Naive thymus-derived CD4-positive, alpha-beta T cell (primary cell): ENCODE measurements at regions not wholly inside any gene's neighbourhood (a gene's known extent, or its start where the extent isn't known, plus 50 kb on each side); places are given as distances from the start of the nearest gene placed in this dataset.

Experiments used
- ATAC-seq: fragments of 150-1000 bp; cut with Tn5 transposase; 2 replicates; pipeline ENCODE4 v1.10.0; 2021; ENCODE audit warnings: mild to moderate bottlenecking, moderate library complexity
- CTCF ChIA-PET: fragments of 350-600 bp; sonication (Branson Sonifier 250); formaldehyde crosslinking; loops from one replicate; lab custom pipeline; 2021; ENCODE audit warnings: antibody characterized with exemption; lab: Charles Lee
- POLR2A ChIA-PET: fragments of 350-600 bp; sonication (Branson Sonifier 250); formaldehyde crosslinking; loops from one replicate; lab custom pipeline; 2021; ENCODE audit warnings: antibody characterized with exemption, inconsistent platforms; lab: Charles Lee
- DNase-seq, 9 donors: peaks; one replicate each; pipeline versions ENCODE4 v3.0.0 to v3.0.0-alpha.2; 2020 to 2022; ENCODE audit warnings: mixed read lengths in 1 of 9
- H3K27ac ChIP-seq: one replicate; pipeline ENCODE4 v1.7.0; 2013; ENCODE audit warnings: mild to moderate bottlenecking, low read depth, low read length, moderate library complexity
- H3K27me3 ChIP-seq, 2 donors: one replicate each; pipeline ENCODE4 v1.7.0; 2013; ENCODE audit warnings: low read length in 2 of 2, mild to moderate bottlenecking in 2 of 2, moderate library complexity in 2 of 2; ENCODE audit not compliant: control insufficient read depth in 2 of 2, insufficient read depth in 2 of 2
- H3K36me3 ChIP-seq, 3 experiments: 1 replicate in 2 of 3; 2 replicates in 1 of 3; pipeline ENCODE4 v1.7.0; 2013; ENCODE audit warnings: low read length in 3 of 3, mild to moderate bottlenecking in 3 of 3, moderate library complexity in 1 of 3; ENCODE audit not compliant: insufficient read depth in 3 of 3, control insufficient read depth in 2 of 3
- H3K4me1 ChIP-seq, 2 donors: one replicate each; pipeline ENCODE4 v1.7.0; 2013; ENCODE audit warnings: low read length in 2 of 2, mild to moderate bottlenecking in 2 of 2, moderate library complexity in 1 of 2; ENCODE audit not compliant: control insufficient read depth in 2 of 2, insufficient read depth in 2 of 2
- H3K4me3 ChIP-seq: 2 replicates; pipeline ENCODE4 v1.7.0; 2013; ENCODE audit warnings: mild to moderate bottlenecking, low read length
- H3K9me3 ChIP-seq, 3 experiments: 1 replicate in 2 of 3; 2 replicates in 1 of 3; pipeline ENCODE4 v1.7.0; 2013; ENCODE audit warnings: low read length in 3 of 3; ENCODE audit not compliant: control insufficient read depth in 2 of 3
- H3K27ac Mint-ChIP-seq, 9 donors: one replicate each; pipeline ENCODE4 v1.8.0; 2020 to 2022; ENCODE audit warnings: mixed read lengths in 9 of 9, mild to moderate bottlenecking in 8 of 9, moderate library complexity in 5 of 9, inconsistent platforms in 2 of 9
- H3K27me3 Mint-ChIP-seq, 5 donors: one replicate each; pipeline ENCODE4 v1.8.0; 2021 to 2022; ENCODE audit warnings: mixed read lengths in 5 of 5, mild to moderate bottlenecking in 1 of 5
- H3K36me3 Mint-ChIP-seq, 5 donors: one replicate each; pipeline ENCODE4 v1.8.0; 2020 to 2022; ENCODE audit warnings: mixed read lengths in 5 of 5, mild to moderate bottlenecking in 3 of 5, inconsistent platforms in 1 of 5
- H3K4me1 Mint-ChIP-seq, 7 donors: one replicate each; pipeline ENCODE4 v1.8.0; 2020 to 2022; ENCODE audit warnings: mixed read lengths in 7 of 7, mild to moderate bottlenecking in 3 of 7, inconsistent platforms in 1 of 7
- H3K4me3 Mint-ChIP-seq, 10 donors: one replicate each; pipeline ENCODE4 v1.8.0; 2020 to 2022; ENCODE audit warnings: mild to moderate bottlenecking in 10 of 10, mixed read lengths in 10 of 10, moderate library complexity in 6 of 10, inconsistent platforms in 2 of 10
- H3K9me3 Mint-ChIP-seq, 11 donors: one replicate each; pipeline ENCODE4 v1.8.0; 2020 to 2022; ENCODE audit warnings: mixed read lengths in 11 of 11, mild to moderate bottlenecking in 4 of 11, inconsistent platforms in 1 of 11, moderate library complexity in 1 of 11
- intact Hi-C, 2 donors: fragments of 100-400 bp; cut with micrococcal nuclease; formaldehyde crosslinking; loops; one replicate each; pipeline ENCODE4 v1.15.1; 2023

DNA sequence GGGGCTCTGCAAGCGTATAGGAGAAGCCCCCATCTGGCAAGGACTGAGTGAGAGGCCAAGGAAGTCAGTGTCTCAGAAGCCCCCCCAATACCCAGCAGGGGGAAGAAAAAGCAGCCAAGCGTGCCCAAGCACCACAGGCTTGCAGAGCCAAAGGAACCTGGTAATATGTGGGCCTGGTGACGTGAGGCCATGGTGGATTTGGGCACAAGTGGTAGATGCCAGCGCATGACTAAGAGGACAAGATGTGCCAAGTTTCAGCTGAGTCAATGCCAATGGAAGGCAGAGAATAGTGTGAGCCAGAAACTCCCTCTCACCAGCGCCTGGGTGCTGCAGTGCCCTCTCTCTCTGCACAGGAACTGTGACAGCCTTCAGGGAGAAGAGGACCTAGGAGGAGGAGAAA lies 110.0 kb downstream of the QRSL1 start:
- H3K4me1 ChIP-seq, result no peaks in the 10 kb centered on the region
- Mint-ChIP-seq H3K4me3 (no peak overlapping the region), H3K4me1 (no peaks in the 10 kb centered on the region), H3K9me3 (peaks cover 0 to 16% (median 6%) of the 10 kb centered on the region in 11 donors), H3K36me3 (no peaks in the 10 kb centered on the region), H3K27me3 (peaks cover 9 to 31% (median 27%) of the 10 kb centered on the region in 5 donors), H3K27ac (no peak overlapping the region)
- H3K4me3 ChIP-seq, result no peak overlapping the region
- no peaks in the 10 kb centered on the region for H3K36me3 ChIP-seq
- POLR2A ChIA-PET, result no interaction called here
- ATAC-seq, result no peak
- no peaks in the 10 kb centered on the region for H3K27me3 ChIP-seq
- DNase-seq, result no peak
- H3K27ac ChIP-seq, result no peak overlapping the region
- intact Hi-C loops, result no loop called here
- peaks cover 0 to 3% (median 0%) of the 10 kb centered on the region in 3 experiments for H3K9me3 ChIP-seq
- CTCF ChIA-PET, result no interaction called here

GRCh38 chr6:106736502-106736901 lies 107.1 kb downstream of the QRSL1 start:
- Mint-ChIP-seq H3K9me3 (peaks cover 0 to 16% (median 2%) of the 10 kb centered on the region in 11 donors), H3K4me1 (no peaks in the 10 kb centered on the region), H3K27ac (no peak overlapping the region), H3K36me3 (no peaks in the 10 kb centered on the region), H3K27me3 (peaks cover 9 to 34% (median 27%) of the 10 kb centered on the region in 5 donors), H3K4me3 (no peak overlapping the region)
- Histone ChIP-seq H3K9me3 (peaks cover 0 to 3% (median 0%) of the 10 kb centered on the region in 3 experiments), H3K4me3 (no peak overlapping the region), H3K27ac (no peak overlapping the region), H3K27me3 (no peaks in the 10 kb centered on the region), H3K36me3 (no peaks in the 10 kb centered on the region), H3K4me1 (no peaks in the 10 kb centered on the region)
- CTCF ChIA-PET, result no interaction called here
- DNase-seq (no peak), ATAC-seq (no peak)
- POLR2A ChIA-PET, result no interaction called here
- intact Hi-C loops, result no loop called here

DNA sequence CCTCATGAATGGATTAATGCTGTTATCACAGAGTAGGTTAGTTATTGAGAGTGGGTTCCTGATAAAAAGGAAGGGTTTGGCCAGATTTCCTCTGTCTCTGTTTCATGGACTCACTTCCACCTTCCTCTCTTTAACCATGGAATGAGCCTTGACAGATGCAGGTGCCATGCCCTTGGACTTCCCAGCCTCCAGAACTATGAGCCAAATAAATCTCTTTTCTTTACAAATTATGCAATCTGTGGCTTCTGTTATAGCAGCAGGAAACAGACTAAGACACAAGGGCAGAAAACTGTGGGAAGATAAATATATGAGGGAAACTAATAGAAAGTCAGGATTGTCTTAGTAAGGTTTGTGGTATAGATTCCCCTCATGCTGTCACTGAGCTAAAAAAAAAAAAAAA lies 106.5 kb downstream of the QRSL1 start:
- intact Hi-C loops, result no loop called here
- no peaks in the 10 kb centered on the region for H3K4me1 Mint-ChIP-seq
- no peak overlapping the region for H3K27ac ChIP-seq
- ChIA-PET CTCF (no interaction called here), POLR2A (no interaction called here)
- H3K36me3 ChIP-seq, result no peaks in the 10 kb centered on the region
- H3K27ac Mint-ChIP-seq, result no peak overlapping the region
- DNase-seq (no peak), ATAC-seq (no peak)
- H3K4me3 Mint-ChIP-seq, result no peak overlapping the region
- H3K36me3 Mint-ChIP-seq, result no peaks in the 10 kb centered on the region
- no peaks in the 10 kb centered on the region for H3K4me1 ChIP-seq
- peaks cover 0 to 16% (median 2%) of the 10 kb centered on the region in 11 donors for H3K9me3 Mint-ChIP-seq
- peaks cover 0 to 3% (median 0%) of the 10 kb centered on the region in 3 experiments for H3K9me3 ChIP-seq
- H3K4me3 ChIP-seq, result no peak overlapping the region
- peaks cover 9 to 34% (median 23%) of the 10 kb centered on the region in 5 donors for H3K27me3 Mint-ChIP-seq
- H3K27me3 ChIP-seq, result no peaks in the 10 kb centered on the region

GRCh38 chr6:106735136-106735633 lies 105.8 kb downstream of the QRSL1 start:
- ATAC-seq (no peak), DNase-seq (no peak)
- ChIA-PET POLR2A (no interaction called here), CTCF (no interaction called here)
- Mint-ChIP-seq H3K4me1 (no peaks in the 10 kb centered on the region), H3K9me3 (peaks cover 0 to 16% (median 2%) of the 10 kb centered on the region in 11 donors), H3K27me3 (peaks cover 9 to 34% (median 23%) of the 10 kb centered on the region in 5 donors), H3K36me3 (no peaks in the 10 kb centered on the region), H3K27ac (no peak overlapping the region), H3K4me3 (no peak overlapping the region)
- no peaks in the 10 kb centered on the region for H3K36me3 ChIP-seq
- intact Hi-C loops, result no loop called here
- no peak overlapping the region for H3K27ac ChIP-seq
- peaks cover 0 to 3% (median 0%) of the 10 kb centered on the region in 3 experiments for H3K9me3 ChIP-seq
- H3K27me3 ChIP-seq, result no peaks in the 10 kb centered on the region
- no peaks in the 10 kb centered on the region for H3K4me1 ChIP-seq
- no peak overlapping the region for H3K4me3 ChIP-seq

DNA sequence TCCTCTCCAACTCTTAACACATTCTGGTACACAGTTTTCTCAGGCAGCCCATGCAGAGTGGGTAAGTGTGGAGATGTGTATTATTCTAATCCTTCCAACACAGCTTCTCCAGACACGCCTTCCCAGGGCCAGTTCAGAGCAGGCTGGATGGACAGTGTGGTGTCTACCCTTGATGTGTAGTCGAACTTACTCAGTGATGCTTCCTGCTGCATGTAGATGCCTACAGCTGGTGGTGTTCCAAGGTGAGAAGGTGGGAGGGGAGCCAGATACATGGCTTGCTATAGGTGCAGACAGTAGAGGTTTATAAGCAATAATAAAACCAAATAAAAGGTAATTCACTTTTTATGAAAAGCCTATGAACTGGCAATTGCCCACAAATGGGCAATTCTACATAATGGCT lies 104.0 kb downstream of the QRSL1 start:
- peaks cover 0 to 16% (median 2%) of the 10 kb centered on the region in 11 donors for H3K9me3 Mint-ChIP-seq
- Histone ChIP-seq H3K36me3 (no peaks in the 10 kb centered on the region), H3K27ac (no peak overlapping the region), H3K4me3 (no peak overlapping the region), H3K9me3 (peaks cover 0 to 3% (median 0%) of the 10 kb centered on the region in 3 experiments), H3K4me1 (no peaks in the 10 kb centered on the region), H3K27me3 (no peaks in the 10 kb centered on the region)
- no peak overlapping the region for H3K4me3 Mint-ChIP-seq
- H3K27ac Mint-ChIP-seq, result no peak overlapping the region
- no peaks in the 10 kb centered on the region for H3K4me1 Mint-ChIP-seq
- H3K27me3 Mint-ChIP-seq, result peaks cover 10 to 34% (median 20%) of the 10 kb centered on the region in 5 donors
- intact Hi-C loops, result no loop called here
- ChIA-PET CTCF (no interaction called here), POLR2A (no interaction called here)
- DNase-seq (no peak), ATAC-seq (no peak)
- no peaks in the 10 kb centered on the region for H3K36me3 Mint-ChIP-seq

DNA sequence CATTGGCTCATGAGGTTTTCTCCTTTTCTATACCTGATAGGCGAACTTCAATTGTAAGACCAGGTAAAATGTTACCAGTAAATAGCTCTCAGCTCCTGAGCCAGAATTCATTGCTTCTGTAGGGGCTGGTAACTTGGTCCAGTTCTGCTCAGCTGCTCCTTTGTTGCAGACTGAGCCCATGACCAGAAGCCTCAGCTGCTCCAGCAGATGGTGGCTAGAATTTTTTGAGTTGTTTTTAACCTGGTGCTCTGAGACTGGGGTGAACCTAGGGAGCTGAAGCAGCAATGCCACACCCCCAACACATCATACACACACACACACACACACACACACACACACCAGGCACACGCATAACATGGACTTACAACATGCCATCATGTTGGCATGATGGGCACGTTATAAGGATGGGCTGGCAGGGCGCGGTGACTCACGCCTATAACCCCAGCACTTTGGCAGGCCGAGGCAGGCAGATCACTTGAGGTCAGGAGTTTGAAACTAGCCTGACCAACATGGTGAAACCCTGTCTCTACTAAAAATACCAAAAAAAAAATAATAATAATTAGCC lies 103.1 kb downstream of the QRSL1 start:
- no peak overlapping the region for H3K4me3 Mint-ChIP-seq
- ATAC-seq, result no peak
- Histone ChIP-seq H3K4me3 (no peak overlapping the region), H3K27ac (no peak overlapping the region), H3K4me1 (no peaks in the 10 kb centered on the region), H3K9me3 (peaks cover 0 to 3% (median 0%) of the 10 kb centered on the region in 3 experiments), H3K27me3 (no peaks in the 10 kb centered on the region), H3K36me3 (no peaks in the 10 kb centered on the region)
- H3K9me3 Mint-ChIP-seq, result peaks cover 0 to 16% (median 2%) of the 10 kb centered on the region in 11 donors
- no peaks in the 10 kb centered on the region for H3K4me1 Mint-ChIP-seq
- no peaks in the 10 kb centered on the region for H3K36me3 Mint-ChIP-seq
- DNase-seq, result no peak
- H3K27me3 Mint-ChIP-seq, result peaks cover 8 to 25% (median 15%) of the 10 kb centered on the region in 5 donors
- no peak overlapping the region for H3K27ac Mint-ChIP-seq
- POLR2A ChIA-PET, result no interaction called here
- CTCF ChIA-PET, result no interaction called here
- intact Hi-C loops, result no loop called here

GRCh38 chr6:106731843-106732160 lies 102.4 kb downstream of the QRSL1 start:
- H3K36me3 Mint-ChIP-seq, result no peaks in the 10 kb centered on the region
- Histone ChIP-seq H3K9me3 (peaks cover 0 to 3% (median 0%) of the 10 kb centered on the region in 3 experiments), H3K4me3 (no peak overlapping the region), H3K27me3 (no peaks in the 10 kb centered on the region), H3K27ac (no peak overlapping the region), H3K4me1 (no peaks in the 10 kb centered on the region), H3K36me3 (no peaks in the 10 kb centered on the region)
- no peak overlapping the region for H3K4me3 Mint-ChIP-seq
- POLR2A ChIA-PET, result no interaction called here
- ATAC-seq, result no peak
- CTCF ChIA-PET, result no interaction called here
- DNase-seq, result no peak
- intact Hi-C loops, result no loop called here
- peaks cover 0 to 16% (median 2%) of the 10 kb centered on the region in 11 donors for H3K9me3 Mint-ChIP-seq
- no peak overlapping the region for H3K27ac Mint-ChIP-seq
- no peaks in the 10 kb centered on the region for H3K4me1 Mint-ChIP-seq
- H3K27me3 Mint-ChIP-seq, result peaks cover 8 to 25% (median 15%) of the 10 kb centered on the region in 5 donors
